ENCODE measurements at regions not wholly inside any gene's neighbourhood (a gene's known extent, or its start where the extent isn't known, plus 50 kb on each side); places are given as distances from the start of the nearest gene placed in this dataset.

DNA sequence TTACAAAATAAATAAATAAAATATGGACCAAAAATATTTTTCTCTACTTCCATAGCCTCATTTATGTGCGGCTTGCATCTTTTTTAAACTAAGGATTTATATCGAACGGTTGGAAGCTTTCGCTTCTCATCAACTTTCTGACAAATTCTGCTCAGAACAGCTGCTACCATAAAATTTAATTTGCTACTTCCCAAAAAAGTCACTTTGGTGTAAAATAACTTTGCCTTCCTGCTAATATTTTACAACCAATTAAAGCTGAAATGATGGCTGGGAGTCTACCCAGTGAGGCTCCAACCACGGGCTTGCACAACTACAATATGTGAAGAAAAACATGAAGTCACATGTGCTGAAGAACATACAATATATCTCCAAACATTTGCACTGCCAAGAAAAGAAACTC is 253.1 kb upstream of the NEBL start:
- TF ChIP-seq, protein P1, sequence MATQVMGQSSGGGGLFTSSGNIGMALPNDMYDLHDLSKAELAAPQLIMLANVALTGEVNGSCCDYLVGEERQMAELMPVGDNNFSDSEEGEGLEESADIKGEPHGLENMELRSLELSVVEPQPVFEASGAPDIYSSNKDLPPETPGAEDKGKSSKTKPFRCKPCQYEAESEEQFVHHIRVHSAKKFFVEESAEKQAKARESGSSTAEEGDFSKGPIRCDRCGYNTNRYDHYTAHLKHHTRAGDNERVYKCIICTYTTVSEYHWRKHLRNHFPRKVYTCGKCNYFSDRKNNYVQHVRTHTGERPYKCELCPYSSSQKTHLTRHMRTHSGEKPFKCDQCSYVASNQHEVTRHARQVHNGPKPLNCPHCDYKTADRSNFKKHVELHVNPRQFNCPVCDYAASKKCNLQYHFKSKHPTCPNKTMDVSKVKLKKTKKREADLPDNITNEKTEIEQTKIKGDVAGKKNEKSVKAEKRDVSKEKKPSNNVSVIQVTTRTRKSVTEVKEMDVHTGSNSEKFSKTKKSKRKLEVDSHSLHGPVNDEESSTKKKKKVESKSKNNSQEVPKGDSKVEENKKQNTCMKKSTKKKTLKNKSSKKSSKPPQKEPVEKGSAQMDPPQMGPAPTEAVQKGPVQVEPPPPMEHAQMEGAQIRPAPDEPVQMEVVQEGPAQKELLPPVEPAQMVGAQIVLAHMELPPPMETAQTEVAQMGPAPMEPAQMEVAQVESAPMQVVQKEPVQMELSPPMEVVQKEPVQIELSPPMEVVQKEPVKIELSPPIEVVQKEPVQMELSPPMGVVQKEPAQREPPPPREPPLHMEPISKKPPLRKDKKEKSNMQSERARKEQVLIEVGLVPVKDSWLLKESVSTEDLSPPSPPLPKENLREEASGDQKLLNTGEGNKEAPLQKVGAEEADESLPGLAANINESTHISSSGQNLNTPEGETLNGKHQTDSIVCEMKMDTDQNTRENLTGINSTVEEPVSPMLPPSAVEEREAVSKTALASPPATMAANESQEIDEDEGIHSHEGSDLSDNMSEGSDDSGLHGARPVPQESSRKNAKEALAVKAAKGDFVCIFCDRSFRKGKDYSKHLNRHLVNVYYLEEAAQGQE (IDR thresholded peaks at IDR 0.05; ENCODE audit: borderline replicate concordance): no peak
- no peak for TF ChIP-seq RAD21 (conservative IDR thresholded peaks at IDR 0.05)
- TF ChIP-seq, protein P2, sequence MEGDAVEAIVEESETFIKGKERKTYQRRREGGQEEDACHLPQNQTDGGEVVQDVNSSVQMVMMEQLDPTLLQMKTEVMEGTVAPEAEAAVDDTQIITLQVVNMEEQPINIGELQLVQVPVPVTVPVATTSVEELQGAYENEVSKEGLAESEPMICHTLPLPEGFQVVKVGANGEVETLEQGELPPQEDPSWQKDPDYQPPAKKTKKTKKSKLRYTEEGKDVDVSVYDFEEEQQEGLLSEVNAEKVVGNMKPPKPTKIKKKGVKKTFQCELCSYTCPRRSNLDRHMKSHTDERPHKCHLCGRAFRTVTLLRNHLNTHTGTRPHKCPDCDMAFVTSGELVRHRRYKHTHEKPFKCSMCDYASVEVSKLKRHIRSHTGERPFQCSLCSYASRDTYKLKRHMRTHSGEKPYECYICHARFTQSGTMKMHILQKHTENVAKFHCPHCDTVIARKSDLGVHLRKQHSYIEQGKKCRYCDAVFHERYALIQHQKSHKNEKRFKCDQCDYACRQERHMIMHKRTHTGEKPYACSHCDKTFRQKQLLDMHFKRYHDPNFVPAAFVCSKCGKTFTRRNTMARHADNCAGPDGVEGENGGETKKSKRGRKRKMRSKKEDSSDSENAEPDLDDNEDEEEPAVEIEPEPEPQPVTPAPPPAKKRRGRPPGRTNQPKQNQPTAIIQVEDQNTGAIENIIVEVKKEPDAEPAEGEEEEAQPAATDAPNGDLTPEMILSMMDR (IDR thresholded peaks at IDR 0.05; ENCODE audit: poor library complexity, severe bottlenecking): no peak
